Non-pigmented ciliary epithelial cell (primary cell): ENCODE measurements at regions not wholly inside any gene's neighbourhood (a gene's known extent, or its start where the extent isn't known, plus 50 kb on each side); places are given as distances from the start of the nearest gene placed in this dataset.

Source experiments
- DNase-seq: peaks from one replicate; pipeline ENCODE4 v3.0.0-alpha.2; 2010; ENCODE audit warnings: low read depth

- DNase-seq, result no peak
Measured at GRCh38 chr20:51217347-51218045, 194.6 kb upstream of the KCNG1 start.

GRCh38 chr20:51216850-51217249 lies 193.9 kb upstream of the KCNG1 start:
- no peak for DNase-seq

- no peak for DNase-seq
Measured at GRCh38 chr20:51212816-51213215, 189.9 kb upstream of the KCNG1 start.

GRCh38 chr20:51211191-51211590 lies 188.3 kb upstream of the KCNG1 start:
- DNase-seq, result no peak

GRCh38 chr20:51210084-51210483 lies 187.2 kb upstream of the KCNG1 start:
- DNase-seq, result no peak

GRCh38 chr20:51208162-51208561 lies 185.3 kb upstream of the KCNG1 start:
- DNase-seq, result no peak

- no peak for DNase-seq
Measured at GRCh38 chr20:51206032-51206662, 183.2 kb upstream of the KCNG1 start.

- DNase-seq, result no peak
Measured at GRCh38 chr20:51204794-51205193, 181.9 kb upstream of the KCNG1 start.

- DNase-seq, result no peak
Measured at GRCh38 chr20:51204051-51204715, 181.3 kb upstream of the KCNG1 start.

- no peak for DNase-seq
Measured at GRCh38 chr20:51202304-51202703, 179.4 kb upstream of the KCNG1 start.

- no peak for DNase-seq
Measured at GRCh38 chr20:51199920-51200319, 177.0 kb upstream of the KCNG1 start.

- DNase-seq, result no peak
Measured at GRCh38 chr20:51198876-51199523, 176.1 kb upstream of the KCNG1 start.

GRCh38 chr20:51198238-51198637 lies 175.3 kb upstream of the KCNG1 start:
- DNase-seq, result no peak

GRCh38 chr20:51196991-51197651 lies 174.2 kb upstream of the KCNG1 start:
- no peak for DNase-seq

- no peak for DNase-seq
Measured at GRCh38 chr20:51195990-51196389, 173.1 kb upstream of the KCNG1 start.

GRCh38 chr20:51195419-51195901 lies 172.6 kb upstream of the KCNG1 start:
- no peak for DNase-seq

- DNase-seq, result no peak
Measured at GRCh38 chr20:51193066-51193772, 170.3 kb upstream of the KCNG1 start.

- no peak for DNase-seq
Measured at GRCh38 chr20:51190783-51191180, 167.9 kb upstream of the KCNG1 start.

- DNase-seq, result no peak
Measured at GRCh38 chr20:51189814-51190782, 167.2 kb upstream of the KCNG1 start.

- no peak for DNase-seq
Measured at GRCh38 chr20:51188941-51189340, 166.0 kb upstream of the KCNG1 start.
